ENCODE measurements at regions not wholly inside any gene's neighbourhood (a gene's known extent, or its start where the extent isn't known, plus 50 kb on each side); places are given as distances from the start of the nearest gene placed in this dataset.

- no peak overlapping the region for H3K4me3 ChIP-seq
- no peaks in the 10 kb centered on the region for H3K36me3 ChIP-seq (ENCODE audit: low read depth, missing control alignments)
- no peak overlapping the region for H3K27ac ChIP-seq
- H3K4me1 ChIP-seq, result no peaks in the 10 kb centered on the region
- 57 to 62% methylated on average over 11 to 12 of the region's 12 CpGs for WGBS, 2 donors
- intact Hi-C loops (cut with DNase I; ENCODE audit: low total_unique reads), result no loop called here
- H3K27me3 ChIP-seq, result no peaks in the 10 kb centered on the region
- TF ChIP-seq POLR2A (IDR thresholded peaks at IDR 0.05), result no peak
- TF ChIP-seq CTCF (IDR thresholded peaks at IDR 0.05), result no peak
- DNase-seq, result no peak
- no peaks in the 10 kb centered on the region for H3K9me3 ChIP-seq
Observed at GRCh38 chr16:86367291-86368072, 142.8 kb upstream of the FOXF1 start.

- intact Hi-C loops (cut with DNase I; ENCODE audit: low total_unique reads), result no loop called here
- Histone ChIP-seq H3K4me3 (no peak overlapping the region), H3K4me1 (no peaks in the 10 kb centered on the region), H3K36me3 (ENCODE audit: low read depth, missing control alignments) (no peaks in the 10 kb centered on the region), H3K27me3 (no peaks in the 10 kb centered on the region), H3K27ac (no peak overlapping the region), H3K9me3 (no peaks in the 10 kb centered on the region)
- DNase-seq, result no peak
- WGBS, 2 donors, result 82 to 84% methylated on average over 12 of the region's 12 CpGs
- TF ChIP-seq POLR2A (IDR thresholded peaks at IDR 0.05) (no peak), CTCF (IDR thresholded peaks at IDR 0.05) (no peak)
Observed at GRCh38 chr16:86368261-86368660, 142.1 kb upstream of the FOXF1 start.

GRCh38 chr16:86370062-86370461 lies 140.3 kb upstream of the FOXF1 start:
- TF ChIP-seq CTCF (IDR thresholded peaks at IDR 0.05), result no peak
- no peak for TF ChIP-seq POLR2A (IDR thresholded peaks at IDR 0.05)
- H3K9me3 ChIP-seq, result no peaks in the 10 kb centered on the region
- no peaks in the 10 kb centered on the region for H3K27me3 ChIP-seq
- H3K36me3 ChIP-seq (ENCODE audit: low read depth, missing control alignments), result no peaks in the 10 kb centered on the region
- intact Hi-C loops (cut with DNase I; ENCODE audit: low total_unique reads), result no loop called here
- H3K4me1 ChIP-seq, result no peaks in the 10 kb centered on the region
- no peak overlapping the region for H3K27ac ChIP-seq
- WGBS, 2 donors, result 84 to 89% methylated on average over 6 of the region's 6 CpGs
- H3K4me3 ChIP-seq, result no peak overlapping the region
- no peak for DNase-seq

GRCh38 chr16:86371083-86371803 lies 139.1 kb upstream of the FOXF1 start:
- H3K27ac ChIP-seq, result no peak overlapping the region
- no peak for DNase-seq
- intact Hi-C loops (cut with DNase I; ENCODE audit: low total_unique reads), result no loop called here
- no peak overlapping the region for H3K4me3 ChIP-seq
- H3K9me3 ChIP-seq, result no peaks in the 10 kb centered on the region
- H3K36me3 ChIP-seq (ENCODE audit: low read depth, missing control alignments), result no peaks in the 10 kb centered on the region
- no peaks in the 10 kb centered on the region for H3K27me3 ChIP-seq
- WGBS, 2 donors, result 71 to 76% methylated on average over 11 to 20 of the region's 20 CpGs
- TF ChIP-seq CTCF (IDR thresholded peaks at IDR 0.05) (no peak), POLR2A (IDR thresholded peaks at IDR 0.05) (no peak)
- no peaks in the 10 kb centered on the region for H3K4me1 ChIP-seq

Measured in testis (tissue), 2 donors.